IMR-90 (cell line): ENCODE measurements at regions not wholly inside any gene's neighbourhood (a gene's known extent, or its start where the extent isn't known, plus 50 kb on each side); places are given as distances from the start of the nearest gene placed in this dataset.

Experiments used
- ATAC-seq: fragments of 200-7000 bp; cut with Tn5 transposase; 2 replicates; pipeline ENCODE4 v1.9.1; 2020; ENCODE audit warnings: low read depth, mild to moderate bottlenecking, moderate library complexity
- BruUV-seq: library from RNA; stranded (reverse); fragments of 400-500 nt; replicated peaks from 2 replicates; lab custom pipeline; 2021; lab: Mats Ljungman, UMichigan
- CTCF ChIA-PET: fragments of 300-600 bp; formaldehyde crosslinking; extraction: SDS; loops from one replicate; lab custom pipeline; 2021; ENCODE audit warnings: antibody characterized with exemption; lab: Yijun Ruan, JAX
- POLR2A ChIA-PET: fragments of 300-600 bp; sonication (Branson Sonifier 250); formaldehyde crosslinking; loops from one replicate; lab custom pipeline; 2022; ENCODE audit warnings: antibody characterized with exemption; ENCODE audit not compliant: unreplicated experiment; lab: Charles Lee
- DNase-seq: peaks from one replicate; pipeline ENCODE4 v3.0.0; 2013
- H2AFZ ChIP-seq: replicated peaks from 2 replicates; pipeline ENCODE3; 2013; ENCODE audit warnings: low read length, mild to moderate bottlenecking; ENCODE audit not compliant: poor library complexity
- H2AK5ac ChIP-seq: 2 replicates; pipeline ENCODE4 v1.6.1; 2013; ENCODE audit warnings: low read depth, low read length, inconsistent platforms
- H2AK9ac ChIP-seq: replicated peaks from 2 replicates; pipeline ENCODE3; 2013; ENCODE audit warnings: mild to moderate bottlenecking, low read depth, low read length, moderate library complexity; ENCODE audit not compliant: poor library complexity
- H2BK120ac ChIP-seq: 2 replicates; pipeline ENCODE4 v1.6.1; 2013; ENCODE audit warnings: low read depth, low read length, inconsistent platforms
- H2BK15ac ChIP-seq: 3 replicates; pipeline ENCODE4 v1.6.1; 2013; ENCODE audit warnings: low read depth, low read length, inconsistent platforms
- H2BK20ac ChIP-seq: 2 replicates; pipeline ENCODE4 v1.6.1; 2013; ENCODE audit warnings: low read depth, mild to moderate bottlenecking, inconsistent platforms, low read length, moderate library complexity
- H2BK5ac ChIP-seq: 2 replicates; pipeline ENCODE4 v1.6.1; 2013; ENCODE audit warnings: mild to moderate bottlenecking, low read depth, low read length, inconsistent platforms; ENCODE audit not compliant: poor library complexity, severe bottlenecking
- H3K14ac ChIP-seq: replicated peaks from 2 replicates; pipeline ENCODE4 v1.6.1; 2013; ENCODE audit warnings: low read depth, low read length, inconsistent platforms
- H3K18ac ChIP-seq: 2 replicates; pipeline ENCODE4 v1.6.1; 2013; ENCODE audit warnings: low read depth, low read length, control low read depth
- H3K23ac ChIP-seq: 2 replicates; pipeline ENCODE4 v1.6.1; 2013; ENCODE audit warnings: low read depth, low read length, inconsistent platforms
- H3K27ac ChIP-seq: 2 replicates; pipeline ENCODE4 v1.5.1; 2013; ENCODE audit warnings: mild to moderate bottlenecking, control low read depth, low read length; ENCODE audit not compliant: insufficient read depth
- H3K27me3 ChIP-seq: 2 replicates; pipeline ENCODE4 v1.6.1; 2013; ENCODE audit warnings: low read length; ENCODE audit not compliant: control insufficient read depth, insufficient read depth
- H3K36me3 ChIP-seq: 2 replicates; pipeline ENCODE4 v1.6.1; 2013; ENCODE audit warnings: low read length, mixed read lengths; ENCODE audit not compliant: control insufficient read depth, insufficient read depth
- H3K4ac ChIP-seq: 2 replicates; pipeline ENCODE4 v1.6.1; 2013; ENCODE audit warnings: low read depth, low read length, inconsistent platforms
- H3K4me1 ChIP-seq: 2 replicates; pipeline ENCODE4 v1.6.1; 2013; ENCODE audit warnings: low read length, mixed read lengths; ENCODE audit not compliant: control insufficient read depth, insufficient read depth
- H3K4me2 ChIP-seq: 2 replicates; pipeline ENCODE4 v1.6.1; 2013; ENCODE audit warnings: low read depth, mild to moderate bottlenecking, control low read depth, low read length, moderate library complexity
- H3K4me3 ChIP-seq: 2 replicates; pipeline ENCODE4 v1.5.1; 2013; ENCODE audit warnings: low read depth, mild to moderate bottlenecking, control low read depth, low read length, moderate library complexity; ENCODE audit not compliant: insufficient read depth
- H3K56ac ChIP-seq: 2 replicates; pipeline ENCODE4 v1.6.1; 2013; ENCODE audit warnings: low read length, inconsistent platforms; ENCODE audit not compliant: insufficient read depth; ENCODE audit errors: extremely low read depth
- H3K79me1 ChIP-seq, 2 experiments: 2 replicates each; pipeline ENCODE4 v1.6.1; 2013; ENCODE audit warnings: low read length in 2 of 2, inconsistent platforms in 1 of 2, low read depth in 1 of 2
- H3K9ac ChIP-seq: 2 replicates; pipeline ENCODE4 v1.6.1; 2013; ENCODE audit warnings: low read depth, low read length, control low read depth
- H3K9me1 ChIP-seq: 2 replicates; pipeline ENCODE4 v1.6.1; 2013; ENCODE audit warnings: low read length, inconsistent platforms; ENCODE audit not compliant: insufficient read depth
- H3K9me3 ChIP-seq: 2 replicates; pipeline ENCODE4 v1.6.1; 2013; ENCODE audit warnings: low read length; ENCODE audit not compliant: control insufficient read depth, insufficient read depth
- H4K20me1 ChIP-seq: 2 replicates; pipeline ENCODE4 v1.6.1; 2013; ENCODE audit warnings: low read length, inconsistent platforms; ENCODE audit not compliant: insufficient read depth
- H4K5ac ChIP-seq: 2 replicates; pipeline ENCODE4 v1.6.1; 2013; ENCODE audit warnings: mild to moderate bottlenecking, low read depth, low read length, control low read depth
- H4K8ac ChIP-seq, 2 experiments: 2 replicates each; pipeline ENCODE4 v1.6.1; 2013; ENCODE audit warnings: low read depth in 2 of 2, low read length in 2 of 2, control low read depth in 1 of 2, inconsistent platforms in 1 of 2
- H4K91ac ChIP-seq: 2 replicates; pipeline ENCODE4 v1.6.1; 2013; ENCODE audit warnings: low read depth, low read length, inconsistent platforms; ENCODE audit not compliant: insufficient read depth
- CTCF ChIP-seq: conservative IDR thresholded peaks from 2 replicates; pipeline ENCODE4 v1.5.1; 2012; ENCODE audit warnings: mild to moderate bottlenecking, low read depth, low read length, improper control_type of control experiment
- RCOR1 ChIP-seq: IDR thresholded peaks from 2 replicates; pipeline ENCODE4 v1.6.1; 2012; ENCODE audit warnings: mild to moderate bottlenecking, low read length, improper control_type of control experiment; ENCODE audit not compliant: insufficient replicate concordance
- WGBS, 2 experiments: methylation state at CpG; one replicate each; pipeline versions ENCODE4 v1.1.5 to v1.1.7; 2013; ENCODE audit warnings: missing lambda C conversion rate in 2 of 2; ENCODE audit not compliant: insufficient read length in 1 of 2; ENCODE audit errors: extremely low coverage in 2 of 2; 5-methylcytosine and 5-hydroxymethylcytosine counted together
- dilution Hi-C: fragments of 300-500 bp; cut with HindIII; formaldehyde crosslinking; loops from one replicate; pipeline ENCODE4 v1.14.3; 2018; ENCODE audit warnings: low sequenced_read_pairs; ENCODE audit not compliant: unreplicated experiment
- in situ Hi-C: fragments of 300-500 bp; cut with MboI; formaldehyde crosslinking; loops from 3 replicates; pipeline ENCODE4 v1.14.3; 2019; ENCODE audit warnings: low sequenced_read_pairs, inconsistent platforms, mixed read lengths
- intact Hi-C: fragments of 100-400 bp; cut with micrococcal nuclease; formaldehyde crosslinking; loops from 2 replicates; pipeline ENCODE4 v1.10.0; 2022

GRCh38 chr15:81926981-81927380, 118.8 kb downstream of the MEX3B start:
- DNase-seq (no peak), ATAC-seq (no peak)
- Histone ChIP-seq H3K9ac (no peak overlapping the region), H3K18ac (no peak overlapping the region), H4K20me1 (no peaks in the 10 kb centered on the region), H3K4ac (no peak overlapping the region), H2AK5ac (no peak overlapping the region), H3K23ac (no peak overlapping the region), H2BK20ac (no peak overlapping the region), H4K91ac (no peak overlapping the region), H2AFZ (no peak overlapping the region), H2BK5ac (no peak overlapping the region), H3K27ac (no peak overlapping the region), H2BK120ac (no peak overlapping the region), H3K4me1 (peaks cover 7% of the 10 kb centered on the region), H4K5ac (no peak overlapping the region), H2BK15ac (no peak overlapping the region), H3K4me2 (no peak overlapping the region), H3K56ac (no peak overlapping the region), H3K9me3 (no peaks in the 10 kb centered on the region), H3K9me1 (0 out of 2 replicates have a peak, but pooled peaks cover 5% of the 10 kb centered on the region), H3K79me1 (no peaks in the 10 kb centered on the region), H3K14ac (no peak overlapping the region), H3K4me3 (no peak overlapping the region), H3K27me3 (no peaks in the 10 kb centered on the region), H2AK9ac (no peak overlapping the region), H3K36me3 (no peaks in the 10 kb centered on the region), H4K8ac (no peak overlapping the region)
- TF ChIP-seq CTCF (no peak), RCOR1 (no peak)
- 95% methylated on average over 2 of the region's 6 CpGs; no CpG with 5 or more reads in 1 of the 2 experiments for WGBS, 2 experiments
- BruUV-seq: no TSS peak
- ChIA-PET CTCF (no interaction called here), POLR2A (no interaction called here)
- intact Hi-C loops: no loop called here
- dilution Hi-C loops: no loop called here
- in situ Hi-C loops: no loop called here
